ENCODE measurements at regions not wholly inside any gene's neighbourhood (a gene's known extent, or its start where the extent isn't known, plus 50 kb on each side); places are given as distances from the start of the nearest gene placed in this dataset.

DNA sequence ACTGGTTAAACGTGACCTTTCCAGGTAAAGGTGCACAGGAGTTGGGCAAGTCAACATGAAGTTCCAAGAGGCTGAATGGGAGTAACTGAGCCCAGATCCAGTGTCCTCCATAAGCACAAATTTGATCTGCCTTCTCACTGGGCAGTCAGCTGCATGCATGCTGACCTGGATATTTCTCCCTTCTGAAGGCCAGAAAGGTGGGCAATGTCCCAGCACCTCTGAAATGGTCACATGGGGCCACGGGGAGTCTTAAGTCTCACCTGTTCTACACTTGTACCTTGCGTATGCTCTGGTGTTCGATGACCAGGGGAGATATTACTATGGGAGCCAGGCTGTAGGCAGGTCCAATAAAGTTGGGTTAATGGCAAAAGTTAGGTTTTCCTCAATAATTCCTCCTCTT is 240.2 kb downstream of the SIPA1L2 start:
- CTCF ChIA-PET = no interaction called here
- Histone ChIP-seq H3K27me3 (ENCODE audit: control insufficient read depth, insufficient read depth, low read length) (no peaks in the 10 kb centered on the region), H3K36me3 (ENCODE audit: control insufficient read depth, insufficient read depth, low read length) (no peaks in the 10 kb centered on the region), H3K27ac (ENCODE audit: low read length) (no peak overlapping the region), H3K4me1 (ENCODE audit: control insufficient read depth, insufficient read depth, low read length) (no peaks in the 10 kb centered on the region; the same call in 1 of the 2 replicates), H3K9me3 (ENCODE audit: control insufficient read depth, insufficient read depth, low read depth, low read length) (no peaks in the 10 kb centered on the region), H3K4me3 (ENCODE audit: low read depth in 2 of 2, low read length in 2 of 2) (no peak overlapping the region)
- in situ Hi-C loops (cut with HindIII; ENCODE audit: low pct_unique_long_range_greater_than_20kb, low sequenced_read_pairs) = no loop called here
- TF ChIP-seq SIN3A (IDR thresholded peaks at IDR 0.05; ENCODE audit: borderline replicate concordance, insufficient read depth, low read depth, low read length) = no peak
- no peak for TF ChIP-seq POLR2AphosphoS5 (IDR thresholded peaks at IDR 0.05; ENCODE audit: low read depth, low read length)
- TF ChIP-seq, protein P1, sequence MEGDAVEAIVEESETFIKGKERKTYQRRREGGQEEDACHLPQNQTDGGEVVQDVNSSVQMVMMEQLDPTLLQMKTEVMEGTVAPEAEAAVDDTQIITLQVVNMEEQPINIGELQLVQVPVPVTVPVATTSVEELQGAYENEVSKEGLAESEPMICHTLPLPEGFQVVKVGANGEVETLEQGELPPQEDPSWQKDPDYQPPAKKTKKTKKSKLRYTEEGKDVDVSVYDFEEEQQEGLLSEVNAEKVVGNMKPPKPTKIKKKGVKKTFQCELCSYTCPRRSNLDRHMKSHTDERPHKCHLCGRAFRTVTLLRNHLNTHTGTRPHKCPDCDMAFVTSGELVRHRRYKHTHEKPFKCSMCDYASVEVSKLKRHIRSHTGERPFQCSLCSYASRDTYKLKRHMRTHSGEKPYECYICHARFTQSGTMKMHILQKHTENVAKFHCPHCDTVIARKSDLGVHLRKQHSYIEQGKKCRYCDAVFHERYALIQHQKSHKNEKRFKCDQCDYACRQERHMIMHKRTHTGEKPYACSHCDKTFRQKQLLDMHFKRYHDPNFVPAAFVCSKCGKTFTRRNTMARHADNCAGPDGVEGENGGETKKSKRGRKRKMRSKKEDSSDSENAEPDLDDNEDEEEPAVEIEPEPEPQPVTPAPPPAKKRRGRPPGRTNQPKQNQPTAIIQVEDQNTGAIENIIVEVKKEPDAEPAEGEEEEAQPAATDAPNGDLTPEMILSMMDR (IDR thresholded peaks at IDR 0.05) = no peak
- TF ChIP-seq, protein P2, sequence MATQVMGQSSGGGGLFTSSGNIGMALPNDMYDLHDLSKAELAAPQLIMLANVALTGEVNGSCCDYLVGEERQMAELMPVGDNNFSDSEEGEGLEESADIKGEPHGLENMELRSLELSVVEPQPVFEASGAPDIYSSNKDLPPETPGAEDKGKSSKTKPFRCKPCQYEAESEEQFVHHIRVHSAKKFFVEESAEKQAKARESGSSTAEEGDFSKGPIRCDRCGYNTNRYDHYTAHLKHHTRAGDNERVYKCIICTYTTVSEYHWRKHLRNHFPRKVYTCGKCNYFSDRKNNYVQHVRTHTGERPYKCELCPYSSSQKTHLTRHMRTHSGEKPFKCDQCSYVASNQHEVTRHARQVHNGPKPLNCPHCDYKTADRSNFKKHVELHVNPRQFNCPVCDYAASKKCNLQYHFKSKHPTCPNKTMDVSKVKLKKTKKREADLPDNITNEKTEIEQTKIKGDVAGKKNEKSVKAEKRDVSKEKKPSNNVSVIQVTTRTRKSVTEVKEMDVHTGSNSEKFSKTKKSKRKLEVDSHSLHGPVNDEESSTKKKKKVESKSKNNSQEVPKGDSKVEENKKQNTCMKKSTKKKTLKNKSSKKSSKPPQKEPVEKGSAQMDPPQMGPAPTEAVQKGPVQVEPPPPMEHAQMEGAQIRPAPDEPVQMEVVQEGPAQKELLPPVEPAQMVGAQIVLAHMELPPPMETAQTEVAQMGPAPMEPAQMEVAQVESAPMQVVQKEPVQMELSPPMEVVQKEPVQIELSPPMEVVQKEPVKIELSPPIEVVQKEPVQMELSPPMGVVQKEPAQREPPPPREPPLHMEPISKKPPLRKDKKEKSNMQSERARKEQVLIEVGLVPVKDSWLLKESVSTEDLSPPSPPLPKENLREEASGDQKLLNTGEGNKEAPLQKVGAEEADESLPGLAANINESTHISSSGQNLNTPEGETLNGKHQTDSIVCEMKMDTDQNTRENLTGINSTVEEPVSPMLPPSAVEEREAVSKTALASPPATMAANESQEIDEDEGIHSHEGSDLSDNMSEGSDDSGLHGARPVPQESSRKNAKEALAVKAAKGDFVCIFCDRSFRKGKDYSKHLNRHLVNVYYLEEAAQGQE (IDR thresholded peaks at IDR 0.05; ENCODE audit: insufficient read depth in 1 of 2, low read depth in 2 of 2, low read length in 1 of 2) = no peak
- no peak for TF ChIP-seq TCF7L2 (IDR thresholded peaks at IDR 0.05; ENCODE audit: low read depth, low read length)
- intact Hi-C loops (cut with micrococcal nuclease; ENCODE audit: unreplicated experiment) = no loop called here
- no TSS peak for BruUV-seq (replicated peaks)
- ATAC-seq (no peak), DNase-seq (ENCODE audit: low read depth, low spot score) (no peak)
- POLR2A ChIA-PET = no interaction called here

DNA sequence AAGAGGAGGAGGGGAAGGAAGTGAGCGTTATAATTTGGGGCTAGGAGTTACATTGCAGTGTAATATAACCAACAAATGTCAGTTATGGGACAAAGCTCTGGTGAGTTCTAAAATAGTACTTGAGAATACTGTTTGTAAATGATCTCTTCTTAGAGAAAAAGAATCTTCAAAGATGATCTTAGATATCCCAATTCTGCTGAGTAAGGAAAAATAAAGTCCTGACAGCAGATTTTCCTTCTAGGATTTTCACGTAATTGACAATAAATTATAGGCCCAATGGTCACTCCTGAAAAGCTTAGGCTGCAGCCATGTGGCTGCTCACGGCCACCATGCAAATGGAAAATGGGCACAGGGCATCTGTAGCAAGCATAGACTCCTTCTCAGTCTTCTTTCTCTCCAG is 241.6 kb downstream of the SIPA1L2 start:
- BruUV-seq (replicated peaks) = no TSS peak
- no peak overlapping the region for H3K4me3 ChIP-seq (ENCODE audit: low read depth in 2 of 2, low read length in 2 of 2)
- intact Hi-C loops (cut with micrococcal nuclease; ENCODE audit: unreplicated experiment) (no loop called here), in situ Hi-C loops (cut with HindIII; ENCODE audit: low pct_unique_long_range_greater_than_20kb, low sequenced_read_pairs) (no loop called here)
- H3K36me3 ChIP-seq (ENCODE audit: control insufficient read depth, insufficient read depth, low read length) = no peaks in the 10 kb centered on the region
- no peak for TF ChIP-seq SIN3A (IDR thresholded peaks at IDR 0.05; ENCODE audit: borderline replicate concordance, insufficient read depth, low read depth, low read length)
- ChIA-PET POLR2A (no interaction called here), CTCF (no interaction called here)
- no peaks in the 10 kb centered on the region for H3K9me3 ChIP-seq (ENCODE audit: control insufficient read depth, insufficient read depth, low read depth, low read length)
- ATAC-seq (no peak), DNase-seq (ENCODE audit: low read depth, low spot score) (no peak)
- H3K4me1 ChIP-seq (ENCODE audit: control insufficient read depth, insufficient read depth, low read length) = no peaks in the 10 kb centered on the region; the same call in 1 of the 2 replicates
- no peaks in the 10 kb centered on the region for H3K27me3 ChIP-seq (ENCODE audit: control insufficient read depth, insufficient read depth, low read length)
- no peak overlapping the region for H3K27ac ChIP-seq (ENCODE audit: low read length)

DNA sequence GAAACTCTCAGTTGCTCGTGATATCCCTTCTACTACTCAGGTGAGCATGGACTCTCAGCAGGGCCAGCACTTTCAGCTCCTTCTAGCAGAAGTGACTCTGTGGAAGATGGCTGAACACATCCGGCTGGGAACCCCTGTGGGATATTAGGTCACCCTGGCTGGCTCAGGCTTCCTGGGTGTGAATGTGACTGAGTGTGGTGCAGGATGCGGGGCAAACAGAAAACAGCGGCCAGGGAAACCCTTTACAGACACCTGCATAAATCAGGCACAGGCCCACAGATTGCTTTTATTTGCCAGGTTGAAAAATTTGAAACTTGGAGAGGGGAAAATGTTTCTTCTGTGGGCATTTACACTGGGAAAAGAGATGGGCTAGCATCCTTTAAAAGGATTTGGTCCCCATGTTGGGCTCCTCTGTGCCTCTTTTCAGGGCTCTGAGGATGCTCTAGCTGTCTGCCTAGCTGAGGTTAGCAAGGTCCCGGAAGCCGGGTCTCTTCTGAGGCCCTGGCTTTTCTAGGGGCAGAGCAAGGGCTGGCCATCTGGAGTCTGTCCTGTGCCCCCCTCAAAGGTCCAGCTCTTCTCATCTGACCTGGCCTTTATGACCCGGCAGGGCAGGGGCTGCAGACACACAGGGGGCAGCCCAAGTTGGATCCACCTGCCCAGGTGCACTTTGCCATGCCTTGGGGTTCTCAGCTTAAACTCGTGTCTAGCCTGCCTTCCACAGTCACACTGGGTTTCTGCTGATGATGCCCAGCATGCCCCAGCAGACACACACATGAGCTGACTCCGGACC is 243.0 kb downstream of the SIPA1L2 start:
- no TSS peak for BruUV-seq (replicated peaks)
- CTCF ChIA-PET = no interaction called here

More for the DNA sequence above, 243.0 kb downstream of the SIPA1L2 start:
- no peaks in the 10 kb centered on the region for H3K36me3 ChIP-seq (ENCODE audit: control insufficient read depth, insufficient read depth, low read length)
- TF ChIP-seq, protein P1 (IDR thresholded peaks at IDR 0.05) = no peak
- no peak for TF ChIP-seq TCF7L2 (IDR thresholded peaks at IDR 0.05; ENCODE audit: low read depth, low read length)
- no peak for TF ChIP-seq POLR2AphosphoS5 (IDR thresholded peaks at IDR 0.05; ENCODE audit: low read depth, low read length)
- no peak for TF ChIP-seq SIN3A (IDR thresholded peaks at IDR 0.05; ENCODE audit: borderline replicate concordance, insufficient read depth, low read depth, low read length)
- TF ChIP-seq, protein P2 (IDR thresholded peaks at IDR 0.05; ENCODE audit: insufficient read depth in 1 of 2, low read depth in 2 of 2, low read length in 1 of 2) = no peak
- intact Hi-C loops (cut with micrococcal nuclease; ENCODE audit: unreplicated experiment) = no loop called here
- POLR2A ChIA-PET = no interaction called here
- no peak for DNase-seq (ENCODE audit: low read depth, low spot score)
- no peak for ATAC-seq
- in situ Hi-C loops (cut with HindIII; ENCODE audit: low pct_unique_long_range_greater_than_20kb, low sequenced_read_pairs) = no loop called here
- no peaks in the 10 kb centered on the region for H3K27me3 ChIP-seq (ENCODE audit: control insufficient read depth, insufficient read depth, low read length)
- no peak overlapping the region for H3K27ac ChIP-seq (ENCODE audit: low read length)
- no peak overlapping the region for H3K4me3 ChIP-seq (ENCODE audit: low read depth in 2 of 2, low read length in 2 of 2)
- no peaks in the 10 kb centered on the region; the same call in 1 of the 2 replicates for H3K4me1 ChIP-seq (ENCODE audit: control insufficient read depth, insufficient read depth, low read length)
- no peaks in the 10 kb centered on the region for H3K9me3 ChIP-seq (ENCODE audit: control insufficient read depth, insufficient read depth, low read depth, low read length)
